22Rv1 (cell line): ENCODE measurements at regions not wholly inside any gene's neighbourhood (a gene's known extent, or its start where the extent isn't known, plus 50 kb on each side); places are given as distances from the start of the nearest gene placed in this dataset.

Experiments
- H3K27ac ChIP-seq: fragments of 450-650 bp; 2 replicates; pipeline ENCODE4 v1.5.1; 2017
- ZFX ChIP-seq: fragments of 450-650 bp; IDR thresholded peaks from 2 replicates; pipeline ENCODE4 v1.6.1; 2017; ENCODE audit warnings: antibody characterized with exemption, borderline replicate concordance
- TF ChIP-seq, protein P1 (sequence below): fragments of 450-650 bp; IDR thresholded peaks from 2 replicates; pipeline ENCODE4 v1.5.1; 2017; ENCODE audit warnings: mild to moderate bottlenecking

DNA sequence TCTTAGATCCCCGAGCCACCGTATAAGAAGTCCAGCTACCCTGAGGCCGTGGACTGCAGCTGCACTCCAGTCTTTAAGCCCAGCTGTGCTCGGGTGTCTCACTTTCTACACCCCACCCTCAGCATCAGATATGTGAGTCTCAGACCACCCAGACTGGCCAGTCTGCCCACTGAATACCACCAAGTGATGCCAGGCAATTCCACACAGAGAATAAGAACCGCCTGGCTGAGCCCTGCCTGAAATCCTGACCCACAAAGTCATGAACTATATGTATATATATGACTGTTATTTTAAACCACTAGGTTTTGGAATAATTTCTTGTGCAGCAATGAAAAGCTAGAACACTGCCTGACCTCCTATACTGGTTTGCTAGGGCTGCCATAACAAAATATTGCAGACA lies 106.7 kb downstream of the FOXF2 start:
- TF ChIP-seq ZFX: no peak
- TF ChIP-seq, protein P1, sequence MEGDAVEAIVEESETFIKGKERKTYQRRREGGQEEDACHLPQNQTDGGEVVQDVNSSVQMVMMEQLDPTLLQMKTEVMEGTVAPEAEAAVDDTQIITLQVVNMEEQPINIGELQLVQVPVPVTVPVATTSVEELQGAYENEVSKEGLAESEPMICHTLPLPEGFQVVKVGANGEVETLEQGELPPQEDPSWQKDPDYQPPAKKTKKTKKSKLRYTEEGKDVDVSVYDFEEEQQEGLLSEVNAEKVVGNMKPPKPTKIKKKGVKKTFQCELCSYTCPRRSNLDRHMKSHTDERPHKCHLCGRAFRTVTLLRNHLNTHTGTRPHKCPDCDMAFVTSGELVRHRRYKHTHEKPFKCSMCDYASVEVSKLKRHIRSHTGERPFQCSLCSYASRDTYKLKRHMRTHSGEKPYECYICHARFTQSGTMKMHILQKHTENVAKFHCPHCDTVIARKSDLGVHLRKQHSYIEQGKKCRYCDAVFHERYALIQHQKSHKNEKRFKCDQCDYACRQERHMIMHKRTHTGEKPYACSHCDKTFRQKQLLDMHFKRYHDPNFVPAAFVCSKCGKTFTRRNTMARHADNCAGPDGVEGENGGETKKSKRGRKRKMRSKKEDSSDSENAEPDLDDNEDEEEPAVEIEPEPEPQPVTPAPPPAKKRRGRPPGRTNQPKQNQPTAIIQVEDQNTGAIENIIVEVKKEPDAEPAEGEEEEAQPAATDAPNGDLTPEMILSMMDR: no peak
- no peak overlapping the region for H3K27ac ChIP-seq

DNA sequence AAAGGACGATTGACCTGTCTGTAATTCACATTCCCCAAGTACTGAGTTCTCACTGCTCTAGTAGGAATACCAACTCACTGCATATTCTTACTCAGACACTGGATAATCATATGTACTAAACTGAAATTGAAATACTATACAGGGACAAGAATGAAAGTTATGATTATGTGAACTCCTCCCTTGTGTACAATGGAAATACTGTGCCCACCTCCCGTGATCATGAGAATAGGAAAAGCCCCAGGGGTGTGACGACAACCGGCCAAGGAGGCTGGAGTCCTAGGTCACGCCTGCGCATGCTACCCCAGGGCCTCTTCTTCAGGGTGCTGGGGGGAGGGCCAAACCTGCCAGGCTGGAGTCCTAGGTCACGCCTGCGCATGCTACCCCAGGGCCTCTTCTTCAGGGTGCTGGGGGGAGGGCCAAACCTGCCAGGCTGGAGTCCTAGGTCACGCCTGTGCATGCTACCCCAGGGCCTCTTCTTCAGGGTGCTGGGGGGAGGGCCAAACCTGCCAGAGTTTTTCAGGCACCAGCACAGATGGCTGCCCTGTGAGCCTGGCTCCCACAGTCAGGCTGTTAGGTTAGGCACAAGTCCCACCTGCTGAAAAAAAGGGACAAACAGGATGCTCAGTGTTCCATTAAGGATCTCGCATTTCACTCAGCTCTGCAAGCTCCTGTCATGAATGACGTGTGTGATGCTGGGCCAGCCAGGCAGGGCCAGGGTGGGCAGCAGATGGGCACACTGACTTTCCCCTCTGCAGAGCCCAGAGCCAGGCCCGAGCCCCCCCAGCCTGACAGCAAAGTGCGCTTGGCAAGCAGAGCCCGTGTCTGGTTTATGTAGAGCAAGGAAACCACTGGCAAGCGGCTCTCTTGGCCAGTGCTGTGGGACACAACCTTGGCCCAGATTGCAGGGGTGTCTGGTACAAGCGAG lies 107.7 kb downstream of the FOXF2 start:
- no peak for TF ChIP-seq ZFX
- TF ChIP-seq, protein P1: no peak
- no peak overlapping the region for H3K27ac ChIP-seq

DNA sequence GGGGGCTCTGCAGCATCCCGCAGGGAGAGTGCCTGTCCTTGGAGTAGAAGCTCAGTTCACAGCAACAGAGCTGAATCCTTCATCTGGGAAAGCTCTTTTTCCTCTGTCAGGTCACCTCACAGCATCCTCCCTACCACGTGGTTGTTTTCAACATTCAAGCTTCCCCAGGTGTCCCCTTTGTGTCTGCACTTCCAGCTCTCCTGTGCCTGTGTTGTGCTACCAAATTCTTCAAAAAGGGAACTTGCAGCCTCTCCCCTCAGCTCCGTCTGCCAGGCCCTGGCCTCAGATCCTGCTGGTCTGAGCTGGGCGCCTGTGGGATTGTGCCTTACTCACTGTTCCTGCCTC lies 108.4 kb downstream of the FOXF2 start:
- no peak overlapping the region for H3K27ac ChIP-seq
- TF ChIP-seq, protein P1: no peak
- TF ChIP-seq ZFX: no peak

DNA sequence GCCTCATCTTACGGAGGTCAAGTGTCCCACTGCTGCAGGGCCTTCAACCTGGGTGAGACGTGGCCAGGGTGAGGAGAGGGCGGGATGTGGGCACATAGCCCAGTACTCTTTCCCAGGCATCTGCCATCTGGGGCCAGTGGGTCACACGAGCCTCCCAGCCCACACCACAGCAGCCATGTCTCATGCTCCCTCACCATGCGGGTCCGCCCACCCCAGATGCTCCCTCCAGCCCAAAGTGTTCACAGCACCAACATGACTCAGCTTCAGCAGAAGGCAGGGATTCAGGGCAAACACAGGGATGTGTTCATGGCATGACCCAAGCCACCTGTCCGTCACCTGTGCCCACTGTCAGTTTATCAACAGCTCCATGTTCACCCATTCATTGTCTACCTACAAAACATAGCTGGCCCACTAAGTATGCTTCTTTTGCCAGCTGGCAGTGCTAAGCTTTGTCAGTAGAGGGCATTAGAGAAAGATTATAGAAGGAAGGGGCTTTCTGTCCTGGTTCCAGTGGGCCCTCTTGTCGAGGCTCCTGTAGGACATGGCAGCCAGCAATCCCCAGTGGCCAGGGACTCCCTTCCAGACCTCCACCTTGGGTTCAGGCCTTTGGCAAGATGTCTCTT lies 109.2 kb downstream of the FOXF2 start:
- TF ChIP-seq, protein P1: no peak
- no peak for TF ChIP-seq ZFX
- no peak overlapping the region for H3K27ac ChIP-seq

DNA sequence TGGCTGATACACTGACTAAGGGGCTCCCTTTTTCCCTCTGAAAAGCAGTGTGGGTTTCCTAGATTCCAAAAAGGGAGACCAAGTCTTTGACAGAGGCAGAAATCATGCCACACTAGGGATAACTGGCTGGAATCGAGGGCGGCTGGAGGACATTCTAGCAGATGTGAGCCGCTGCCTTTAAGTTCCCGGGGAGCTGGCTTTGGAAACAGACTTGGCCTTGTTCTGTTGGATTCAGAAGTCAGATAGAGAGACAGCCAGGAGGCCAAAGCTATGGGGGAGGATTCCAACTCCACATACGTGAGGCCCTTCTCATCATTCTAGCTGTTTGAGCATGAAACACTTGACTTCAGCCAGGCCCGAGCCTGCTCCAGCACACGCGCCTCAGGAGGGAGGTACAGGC lies 109.9 kb upstream of the FOXC1 start:
- TF ChIP-seq, protein P1: no peak
- no peak for TF ChIP-seq ZFX
- H3K27ac ChIP-seq: no peak overlapping the region

DNA sequence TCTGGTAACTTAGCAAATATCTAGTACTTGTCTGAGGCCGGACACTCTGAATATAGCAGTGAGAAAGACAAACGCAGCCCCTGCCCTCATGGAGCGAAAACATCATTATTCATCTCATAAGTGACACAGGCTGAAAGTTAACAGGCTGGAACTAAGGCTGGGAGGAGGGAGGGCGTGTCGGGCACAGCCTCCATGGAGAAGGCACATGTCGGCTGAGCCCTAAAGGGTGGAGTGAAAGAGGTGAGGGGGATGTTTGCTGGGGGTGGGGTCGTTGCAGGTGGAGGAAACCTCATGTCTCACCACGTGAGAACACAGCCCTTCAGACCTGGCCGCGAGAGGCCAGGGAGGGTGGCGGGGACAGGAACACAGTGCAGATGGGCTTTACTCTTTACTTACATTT lies 108.8 kb upstream of the FOXC1 start:
- H3K27ac ChIP-seq: no peak overlapping the region
- TF ChIP-seq, protein P1: no peak
- TF ChIP-seq ZFX: no peak

DNA sequence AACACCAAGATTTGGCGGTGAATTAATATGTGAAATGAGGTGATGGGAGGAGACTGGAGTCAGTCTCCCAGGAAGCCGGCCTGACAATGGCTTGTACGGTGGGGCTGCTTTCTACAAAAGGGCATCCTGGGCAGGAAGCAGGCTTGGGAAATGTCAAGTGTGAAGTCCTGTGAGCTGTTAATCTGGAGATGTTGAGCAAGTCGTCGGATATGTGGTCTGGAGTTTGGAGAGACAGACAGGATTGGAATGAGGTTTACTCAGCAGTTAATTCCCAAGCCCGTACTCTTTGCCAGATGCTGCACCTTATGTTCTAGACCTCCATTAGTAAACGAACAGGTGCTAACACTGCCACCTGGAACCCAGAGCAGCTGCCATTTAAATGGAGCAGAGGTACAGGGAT lies 107.7 kb upstream of the FOXC1 start:
- H3K27ac ChIP-seq: no peak overlapping the region
- TF ChIP-seq, protein P1: no peak
- TF ChIP-seq ZFX: no peak
